ENCODE measurements at regions not wholly inside any gene's neighbourhood (a gene's known extent, or its start where the extent isn't known, plus 50 kb on each side); places are given as distances from the start of the nearest gene placed in this dataset.

DNA sequence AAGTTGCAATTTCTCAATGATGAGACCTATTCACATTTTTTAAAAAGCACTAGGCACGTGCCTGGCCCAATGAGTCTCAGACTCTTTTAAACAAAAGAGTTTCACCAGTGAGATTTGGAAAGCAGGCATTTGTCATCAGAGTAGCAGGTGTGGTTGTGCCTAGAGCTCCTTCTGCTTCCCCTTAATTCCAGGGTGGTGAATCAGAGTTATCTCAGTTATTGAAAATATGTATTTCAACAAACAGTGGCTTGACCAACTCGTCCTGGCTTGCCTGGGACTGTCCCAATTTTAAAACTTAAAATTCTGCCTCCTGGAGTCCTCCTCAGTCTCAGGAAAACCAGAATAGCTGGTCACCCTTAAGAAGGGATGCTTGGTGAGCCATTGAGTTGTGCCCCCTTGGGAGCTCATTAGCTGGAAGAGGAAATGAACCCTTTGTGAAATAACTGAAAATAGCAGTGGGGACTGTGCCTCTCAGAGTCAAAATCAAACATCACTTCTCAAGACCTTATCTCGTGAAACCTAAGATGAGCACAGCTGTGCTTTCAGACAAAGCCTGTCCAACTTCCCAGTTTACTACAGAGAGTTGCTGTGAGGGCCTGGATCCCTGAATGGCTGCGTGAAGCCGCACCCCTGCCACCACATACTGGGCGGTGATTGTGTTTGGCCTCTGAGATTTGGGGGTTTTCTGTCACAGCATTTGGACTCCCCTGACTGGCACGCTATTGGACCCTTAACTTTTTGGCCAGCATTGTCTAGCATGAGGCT, 116.3 kb downstream of the ANKRD60 start:
- DNase-seq (peak; percentile 98), ATAC-seq (peak; percentile 94)
- intact Hi-C loops (cut with micrococcal nuclease) = loop anchor here (1.0 kb wide), 1 partner anchor 15 kb away; no protein-coding TSS in a partner anchor
- Histone ChIP-seq H3F3A (ENCODE audit: low read length, unreplicated experiment) (no peaks in the 10 kb centered on the region), H3K4me3 (ENCODE audit: low read length) (no peak overlapping the region), H2AFZ (ENCODE audit: low read length) (0 out of 2 replicates have a peak overlapping the region, but pooled peaks have one; percentile 3), H3K9ac (ENCODE audit: low read length) (no peak overlapping the region), H3K9me3 (ENCODE audit: low read length) (0 out of 2 replicates have a peak, but pooled peaks cover under 1% of the 10 kb centered on the region), H4K20me1 (ENCODE audit: low read length) (no peaks in the 10 kb centered on the region), H3K9me2 (replicated peaks; ENCODE audit: low read length) (no peaks in the 10 kb centered on the region), H3K36me3 (ENCODE audit: low read depth, low read length) (no peaks in the 10 kb centered on the region), H3K79me2 (ENCODE audit: low read length) (no peaks in the 10 kb centered on the region), H3K4me2 (ENCODE audit: low read length) (peak overlapping the region; percentile 59), H3K27ac (ENCODE audit: low read length) (peak overlapping the region; percentile 55), H3K27me3 (ENCODE audit: low read length) (no peaks in the 10 kb centered on the region), H3K4me1 (ENCODE audit: insufficient read depth, low read length) (peaks cover 44% of the 10 kb centered on the region)
- TF ChIP-seq EZH2 (IDR thresholded peaks at IDR 0.05; ENCODE audit: low read length, unreplicated experiment) (no peak), EZH2phosphoT487 (IDR thresholded peaks at IDR 0.05; ENCODE audit: borderline replicate concordance, low read length) (no peak)
- TF ChIP-seq, protein P1, sequence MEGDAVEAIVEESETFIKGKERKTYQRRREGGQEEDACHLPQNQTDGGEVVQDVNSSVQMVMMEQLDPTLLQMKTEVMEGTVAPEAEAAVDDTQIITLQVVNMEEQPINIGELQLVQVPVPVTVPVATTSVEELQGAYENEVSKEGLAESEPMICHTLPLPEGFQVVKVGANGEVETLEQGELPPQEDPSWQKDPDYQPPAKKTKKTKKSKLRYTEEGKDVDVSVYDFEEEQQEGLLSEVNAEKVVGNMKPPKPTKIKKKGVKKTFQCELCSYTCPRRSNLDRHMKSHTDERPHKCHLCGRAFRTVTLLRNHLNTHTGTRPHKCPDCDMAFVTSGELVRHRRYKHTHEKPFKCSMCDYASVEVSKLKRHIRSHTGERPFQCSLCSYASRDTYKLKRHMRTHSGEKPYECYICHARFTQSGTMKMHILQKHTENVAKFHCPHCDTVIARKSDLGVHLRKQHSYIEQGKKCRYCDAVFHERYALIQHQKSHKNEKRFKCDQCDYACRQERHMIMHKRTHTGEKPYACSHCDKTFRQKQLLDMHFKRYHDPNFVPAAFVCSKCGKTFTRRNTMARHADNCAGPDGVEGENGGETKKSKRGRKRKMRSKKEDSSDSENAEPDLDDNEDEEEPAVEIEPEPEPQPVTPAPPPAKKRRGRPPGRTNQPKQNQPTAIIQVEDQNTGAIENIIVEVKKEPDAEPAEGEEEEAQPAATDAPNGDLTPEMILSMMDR (conservative IDR thresholded peaks at IDR 0.05; ENCODE audit: low read depth, low read length) = no peak
- ChIA-PET POLR2A (ENCODE audit: unreplicated experiment) (interaction anchor here (0.5 to 1.0 kb wide), 3 partner anchors 16 to 414 kb away, joined by 3 to 7 read pairs (median 5); no protein-coding TSS in a partner anchor), CTCF (interaction anchor here (0.5 kb wide), 1 partner anchor 31 kb away, joined by 8 read pairs; no protein-coding TSS in a partner anchor)
- no TSS peak for BruUV-seq (replicated peaks)

DNA sequence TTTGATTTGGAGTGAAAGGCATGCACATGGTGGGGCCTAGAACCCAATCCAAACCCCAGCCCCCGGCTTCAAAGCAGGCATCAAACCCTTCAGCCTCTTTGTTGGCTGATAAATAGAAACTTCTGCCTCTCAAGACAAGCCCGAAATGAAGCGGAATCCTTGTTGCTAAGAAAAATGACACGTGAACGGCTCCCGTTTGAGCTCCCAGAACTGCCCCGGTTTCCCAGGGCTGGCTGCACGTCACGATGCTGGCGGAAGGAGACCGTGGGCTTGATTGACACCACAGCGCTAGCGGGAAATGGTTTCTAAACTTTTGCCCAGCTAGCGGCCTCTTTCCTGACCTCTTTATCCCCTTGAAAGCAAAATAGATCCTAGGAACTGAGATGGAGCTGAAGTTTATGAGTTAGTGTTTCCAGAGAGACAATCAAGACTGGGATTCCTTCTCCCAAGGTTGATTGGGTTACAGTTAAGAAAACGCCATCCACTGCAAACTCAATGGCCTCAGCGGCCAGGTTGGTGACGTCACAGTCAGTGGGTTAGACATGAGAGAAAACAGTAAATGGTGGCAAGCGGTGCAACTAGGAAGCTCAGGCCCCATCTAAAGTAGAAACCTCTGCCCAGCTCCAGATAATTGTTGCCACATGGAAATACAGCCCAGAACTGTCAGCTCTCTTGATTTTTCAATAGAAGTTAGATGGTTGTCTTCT, 117.0 kb downstream of the ANKRD60 start:
- H3K4me2 ChIP-seq (ENCODE audit: low read length) = peak overlapping the region; percentile 59
- ChIA-PET CTCF (no interaction called here), POLR2A (ENCODE audit: unreplicated experiment) (interaction anchor here (0.5 to 1.0 kb wide), 3 partner anchors 17 to 414 kb away, joined by 3 to 7 read pairs (median 5); no protein-coding TSS in a partner anchor)
- H3K9me2 ChIP-seq (replicated peaks; ENCODE audit: low read length) = no peaks in the 10 kb centered on the region
- H2AFZ ChIP-seq (ENCODE audit: low read length) = no peak overlapping the region
- no TSS peak for BruUV-seq (replicated peaks)
- no peaks in the 10 kb centered on the region for H3K79me2 ChIP-seq (ENCODE audit: low read length)
- no peak for ATAC-seq
- peaks cover 44% of the 10 kb centered on the region for H3K4me1 ChIP-seq (ENCODE audit: insufficient read depth, low read length)
- intact Hi-C loops (cut with micrococcal nuclease) = loop anchor here (1.0 kb wide), 1 partner anchor 16 kb away; no protein-coding TSS in a partner anchor
- no peaks in the 10 kb centered on the region for H3F3A ChIP-seq (ENCODE audit: low read length, unreplicated experiment)
- H4K20me1 ChIP-seq (ENCODE audit: low read length) = no peaks in the 10 kb centered on the region
- H3K36me3 ChIP-seq (ENCODE audit: low read depth, low read length) = no peaks in the 10 kb centered on the region
- no peak for DNase-seq
- no peaks in the 10 kb centered on the region for H3K9me3 ChIP-seq (ENCODE audit: low read length)
- no peak overlapping the region for H3K4me3 ChIP-seq (ENCODE audit: low read length)
- peak overlapping the region; percentile 55 for H3K27ac ChIP-seq (ENCODE audit: low read length)
- no peak overlapping the region for H3K9ac ChIP-seq (ENCODE audit: low read length)
- TF ChIP-seq EZH2 (IDR thresholded peaks at IDR 0.05; ENCODE audit: low read length, unreplicated experiment) (no peak), EZH2phosphoT487 (IDR thresholded peaks at IDR 0.05; ENCODE audit: borderline replicate concordance, low read length) (no peak)
- TF ChIP-seq, protein P1 (conservative IDR thresholded peaks at IDR 0.05; ENCODE audit: low read depth, low read length) = no peak
- no peaks in the 10 kb centered on the region for H3K27me3 ChIP-seq (ENCODE audit: low read length)
